ENCODE measurements at regions not wholly inside any gene's neighbourhood (a gene's known extent, or its start where the extent isn't known, plus 50 kb on each side); places are given as distances from the start of the nearest gene placed in this dataset.

DNA sequence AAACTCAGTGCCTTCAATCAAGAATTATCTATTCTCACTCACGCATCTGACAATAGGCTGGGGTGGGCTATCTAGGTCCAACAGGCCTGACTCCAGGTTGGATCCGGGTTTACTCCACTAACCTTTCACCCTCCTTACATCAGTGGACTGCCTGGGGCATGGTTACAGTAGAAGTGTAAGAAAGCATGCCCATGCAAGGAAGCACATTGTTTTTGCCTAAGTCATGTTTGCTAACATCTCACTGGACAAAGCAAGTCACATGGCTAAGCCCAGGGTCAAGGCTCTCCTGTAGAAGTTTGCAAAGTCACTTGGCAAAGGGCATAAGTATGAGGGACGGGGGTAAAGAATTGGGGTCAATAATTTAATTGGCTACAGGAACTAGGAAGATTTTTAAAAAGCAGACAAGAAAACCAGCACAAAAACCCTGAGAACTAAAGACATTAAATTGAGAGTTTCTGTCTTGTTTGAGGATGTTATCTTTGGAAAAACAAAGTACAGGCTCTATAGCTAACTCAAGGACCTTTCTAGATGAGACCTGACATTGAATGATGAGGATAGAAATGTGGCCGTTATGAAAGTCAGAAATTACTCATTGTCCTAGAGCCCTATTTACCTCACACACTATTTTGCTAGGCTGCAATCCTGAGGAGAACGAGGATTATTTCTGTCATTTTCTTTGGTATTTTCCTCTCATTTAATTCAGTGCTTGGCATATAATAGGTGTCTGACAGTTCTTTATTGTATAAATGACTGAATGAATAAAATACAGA, 214.2 kb downstream of the IL20RB start:
- POLR2A ChIA-PET, result no interaction called here
- CTCF ChIA-PET, result no interaction called here
- no peak for TF ChIP-seq LEF1 (IDR thresholded peaks at IDR 0.05; ENCODE audit: borderline replicate concordance)
- TF ChIP-seq SP1 (IDR thresholded peaks at IDR 0.05), result no peak
- no peak for TF ChIP-seq ZNF384 (IDR thresholded peaks at IDR 0.05)
- no peak for TF ChIP-seq SUZ12 (IDR thresholded peaks at IDR 0.05)
- TF ChIP-seq BHLHE40 (IDR thresholded peaks at IDR 0.05; ENCODE audit: borderline replicate concordance), result no peak
- no peak for TF ChIP-seq NFRKB (IDR thresholded peaks at IDR 0.05)
- no peak for DNase-seq (ENCODE audit: extremely low spot score)

DNA sequence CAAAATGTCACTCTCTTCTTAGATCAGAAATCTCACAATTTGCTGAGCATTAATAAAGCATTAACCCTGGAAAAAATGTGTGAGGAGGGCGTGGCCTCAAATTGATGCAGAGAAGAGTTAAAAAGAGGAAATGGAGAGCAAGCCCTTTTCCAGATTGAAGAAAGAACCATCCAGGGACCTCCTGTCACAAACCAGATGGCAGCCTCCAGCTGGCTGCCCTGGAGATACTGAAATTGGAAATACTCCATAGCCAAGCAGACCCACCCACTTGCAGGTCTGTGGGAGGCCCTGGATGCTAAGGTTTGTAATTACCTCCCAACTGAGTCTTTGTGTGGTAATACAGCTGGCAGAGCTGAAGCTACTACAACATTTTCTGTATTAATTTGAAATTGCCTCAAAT, 214.9 kb downstream of the IL20RB start:
- DNase-seq (ENCODE audit: extremely low spot score), result no peak
- TF ChIP-seq ARNT (IDR thresholded peaks at IDR 0.05), result no peak
- TF ChIP-seq ZNF384 (IDR thresholded peaks at IDR 0.05), result no peak
- no peak for TF ChIP-seq LEF1 (IDR thresholded peaks at IDR 0.05; ENCODE audit: borderline replicate concordance)
- no peak for TF ChIP-seq HDGF (IDR thresholded peaks at IDR 0.05; ENCODE audit: borderline replicate concordance)
- TF ChIP-seq BHLHE40 (IDR thresholded peaks at IDR 0.05; ENCODE audit: borderline replicate concordance), result no peak
- no peak for TF ChIP-seq FOXA1 (IDR thresholded peaks at IDR 0.05)
- TF ChIP-seq L3MBTL2 (conservative IDR thresholded peaks at IDR 0.05), result no peak
- TF ChIP-seq CTBP1 (IDR thresholded peaks at IDR 0.05; ENCODE audit: borderline replicate concordance), result no peak
- TF ChIP-seq ELF4 (IDR thresholded peaks at IDR 0.05), result no peak
- no peak for TF ChIP-seq TARDBP (IDR thresholded peaks at IDR 0.05)
- TF ChIP-seq SUZ12 (IDR thresholded peaks at IDR 0.05), result no peak
- TF ChIP-seq SP1 (IDR thresholded peaks at IDR 0.05), result no peak
- TF ChIP-seq NFRKB (IDR thresholded peaks at IDR 0.05), result no peak
- TF ChIP-seq, protein P1, sequence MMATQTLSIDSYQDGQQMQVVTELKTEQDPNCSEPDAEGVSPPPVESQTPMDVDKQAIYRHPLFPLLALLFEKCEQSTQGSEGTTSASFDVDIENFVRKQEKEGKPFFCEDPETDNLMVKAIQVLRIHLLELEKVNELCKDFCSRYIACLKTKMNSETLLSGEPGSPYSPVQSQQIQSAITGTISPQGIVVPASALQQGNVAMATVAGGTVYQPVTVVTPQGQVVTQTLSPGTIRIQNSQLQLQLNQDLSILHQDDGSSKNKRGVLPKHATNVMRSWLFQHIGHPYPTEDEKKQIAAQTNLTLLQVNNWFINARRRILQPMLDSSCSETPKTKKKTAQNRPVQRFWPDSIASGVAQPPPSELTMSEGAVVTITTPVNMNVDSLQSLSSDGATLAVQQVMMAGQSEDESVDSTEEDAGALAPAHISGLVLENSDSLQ (IDR thresholded peaks at IDR 0.05), result no peak
- no peak for TF ChIP-seq FOXK2 (IDR thresholded peaks at IDR 0.05)
- ChIA-PET POLR2A (no interaction called here), CTCF (no interaction called here)

DNA sequence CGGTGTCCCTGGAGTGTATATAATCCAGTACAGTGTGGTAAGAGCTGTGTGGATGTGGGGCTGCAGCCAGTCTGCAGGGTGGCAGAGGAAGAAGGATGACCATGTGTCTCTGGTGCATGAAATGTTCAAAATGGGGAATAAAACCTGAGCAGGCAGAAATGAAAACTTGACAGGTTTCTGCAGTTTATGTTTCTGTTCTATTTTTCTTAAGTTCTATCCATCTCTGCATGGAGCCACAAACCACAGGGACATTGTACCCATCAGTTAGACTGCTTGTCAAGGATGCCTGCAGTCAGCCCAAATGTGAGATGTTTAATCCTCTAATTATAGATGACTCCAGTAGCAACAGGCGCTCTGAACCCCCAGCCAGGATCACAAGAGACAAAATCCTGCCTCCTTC, 216.7 kb downstream of the IL20RB start:
- POLR2A ChIA-PET, result no interaction called here
- DNase-seq (ENCODE audit: extremely low spot score), result no peak
- CTCF ChIA-PET, result no interaction called here
- TF ChIP-seq, protein P1 (IDR thresholded peaks at IDR 0.05), result no peak
- TF ChIP-seq FOXK2 (IDR thresholded peaks at IDR 0.05) (no peak), FOXM1 (IDR thresholded peaks at IDR 0.05; ENCODE audit: borderline replicate concordance) (no peak), TARDBP (IDR thresholded peaks at IDR 0.05) (no peak), L3MBTL2 (conservative IDR thresholded peaks at IDR 0.05) (no peak), ZNF384 (IDR thresholded peaks at IDR 0.05) (no peak), NFRKB (IDR thresholded peaks at IDR 0.05) (no peak)

DNA sequence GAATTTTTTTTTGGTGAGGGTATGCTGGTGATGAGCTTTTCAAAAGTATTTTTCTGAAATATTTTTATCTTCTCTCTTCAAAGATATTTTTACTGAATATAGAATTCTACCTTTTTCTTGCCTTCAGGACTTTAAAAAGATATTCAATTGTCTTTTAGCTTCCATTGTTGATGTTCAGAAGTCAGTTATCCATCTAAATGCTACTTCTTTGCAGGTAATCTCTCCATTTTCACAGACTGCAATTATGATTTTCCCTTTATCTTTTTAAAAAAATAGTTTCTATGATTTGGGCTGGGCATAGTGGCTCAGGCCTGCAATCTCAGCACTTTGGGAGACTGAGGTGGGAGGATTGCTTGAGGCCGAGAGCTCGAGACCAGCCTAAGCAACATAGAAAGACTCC, 222.4 kb downstream of the IL20RB start:
- ChIA-PET POLR2A (no interaction called here), CTCF (no interaction called here)
- no peak for DNase-seq (ENCODE audit: extremely low spot score)
- TF ChIP-seq ZNF384 (IDR thresholded peaks at IDR 0.05) (no peak), ELF4 (IDR thresholded peaks at IDR 0.05) (no peak), LEF1 (IDR thresholded peaks at IDR 0.05; ENCODE audit: borderline replicate concordance) (no peak), BHLHE40 (IDR thresholded peaks at IDR 0.05; ENCODE audit: borderline replicate concordance) (no peak), SP1 (IDR thresholded peaks at IDR 0.05) (no peak), NFRKB (IDR thresholded peaks at IDR 0.05) (no peak), FOXK2 (IDR thresholded peaks at IDR 0.05) (no peak), HDGF (IDR thresholded peaks at IDR 0.05; ENCODE audit: borderline replicate concordance) (no peak), SUZ12 (IDR thresholded peaks at IDR 0.05) (no peak), FOXA1 (IDR thresholded peaks at IDR 0.05) (no peak), TARDBP (IDR thresholded peaks at IDR 0.05) (no peak), FOXM1 (IDR thresholded peaks at IDR 0.05; ENCODE audit: borderline replicate concordance) (no peak), CTBP1 (IDR thresholded peaks at IDR 0.05; ENCODE audit: borderline replicate concordance) (no peak), ARNT (IDR thresholded peaks at IDR 0.05) (no peak), L3MBTL2 (conservative IDR thresholded peaks at IDR 0.05) (no peak)
- TF ChIP-seq, protein P1 (IDR thresholded peaks at IDR 0.05), result no peak

DNA sequence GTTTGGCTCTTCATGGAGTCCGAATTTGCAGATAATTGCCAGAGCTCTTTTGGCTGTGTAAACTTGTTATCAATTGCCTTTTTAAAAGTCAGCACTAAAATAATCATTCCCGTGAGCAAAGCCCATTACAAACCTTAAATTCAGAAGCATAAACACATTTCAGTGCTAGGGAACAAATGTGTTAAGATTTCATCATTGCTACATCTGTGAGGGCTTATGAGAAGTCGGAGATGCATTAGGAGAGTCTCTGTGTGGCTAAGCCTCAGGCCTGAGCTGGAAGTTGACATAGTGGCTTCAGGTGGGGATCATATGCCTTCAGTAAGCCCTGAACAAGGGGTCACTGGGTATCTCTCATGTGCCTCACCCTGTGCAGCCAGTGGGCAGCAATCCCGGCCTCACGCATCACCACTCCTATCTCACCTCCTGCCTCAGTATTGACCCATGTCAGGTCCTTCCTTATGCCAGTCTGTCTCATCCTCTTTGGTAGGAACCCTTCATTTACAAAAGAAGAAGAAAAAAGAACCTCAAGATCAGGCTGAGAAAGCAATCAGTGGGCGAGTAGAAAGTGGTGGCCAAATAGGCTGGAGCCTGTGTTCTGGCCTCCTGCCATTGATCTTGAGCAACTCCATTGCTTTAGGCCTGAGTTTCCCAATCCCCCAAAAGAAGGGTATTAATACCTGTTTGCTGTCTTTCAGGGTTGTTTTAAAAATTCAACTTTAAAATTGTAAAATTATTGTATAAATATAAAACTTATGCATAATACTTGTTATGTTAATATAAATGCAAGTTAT, 233.5 kb downstream of the IL20RB start:
- no peak for TF ChIP-seq SP1 (IDR thresholded peaks at IDR 0.05)
- TF ChIP-seq, protein P1 (IDR thresholded peaks at IDR 0.05), result no peak
- TF ChIP-seq FOXM1 (IDR thresholded peaks at IDR 0.05; ENCODE audit: borderline replicate concordance), result no peak
- no peak for TF ChIP-seq ELF4 (IDR thresholded peaks at IDR 0.05)
- no peak for TF ChIP-seq FOXA1 (IDR thresholded peaks at IDR 0.05)
- no peak for TF ChIP-seq CTBP1 (IDR thresholded peaks at IDR 0.05; ENCODE audit: borderline replicate concordance)
- TF ChIP-seq BHLHE40 (IDR thresholded peaks at IDR 0.05; ENCODE audit: borderline replicate concordance), result no peak
- TF ChIP-seq SUZ12 (IDR thresholded peaks at IDR 0.05), result no peak
- no peak for TF ChIP-seq LEF1 (IDR thresholded peaks at IDR 0.05; ENCODE audit: borderline replicate concordance)
- no peak for TF ChIP-seq ZNF384 (IDR thresholded peaks at IDR 0.05)
- no peak for TF ChIP-seq L3MBTL2 (conservative IDR thresholded peaks at IDR 0.05)
- POLR2A ChIA-PET, result no interaction called here
- CTCF ChIA-PET, result no interaction called here
- DNase-seq (ENCODE audit: extremely low spot score), result no peak

Data from HEK293T (cell line).